HG03175 (cell line): ENCODE measurements at regions not wholly inside any gene's neighbourhood (a gene's known extent, or its start where the extent isn't known, plus 50 kb on each side); places are given as distances from the start of the nearest gene placed in this dataset.

ENCODE experiments used
- ATAC-seq: cut with Tn5 transposase; IDR thresholded peaks from one replicate; pipeline ENCODE4 v1.9.1; 2021; ENCODE audit warnings: mild to moderate bottlenecking, moderate library complexity; ENCODE audit not compliant: unreplicated experiment

DNA sequence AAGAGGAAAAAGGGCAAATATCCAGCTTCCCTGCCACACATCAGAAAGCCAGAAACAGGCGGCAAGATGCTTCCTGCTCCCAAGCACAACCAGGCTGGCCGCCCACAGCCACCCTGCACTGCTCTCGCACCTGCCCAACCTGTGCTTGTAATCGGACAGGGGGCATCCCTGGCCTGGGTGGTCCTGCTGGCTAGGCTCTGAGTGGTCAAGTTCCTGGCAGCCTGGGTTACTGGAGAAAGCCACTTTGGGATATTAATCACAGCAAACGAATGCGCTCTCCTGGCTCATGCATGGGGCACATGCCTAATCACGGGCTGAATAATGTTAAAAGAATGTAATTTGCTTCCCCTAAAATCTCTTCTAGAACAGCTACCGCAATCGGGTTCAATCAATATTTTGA is 442.4 kb downstream of the MCTP2 start:
- ATAC-seq: no peak

DNA sequence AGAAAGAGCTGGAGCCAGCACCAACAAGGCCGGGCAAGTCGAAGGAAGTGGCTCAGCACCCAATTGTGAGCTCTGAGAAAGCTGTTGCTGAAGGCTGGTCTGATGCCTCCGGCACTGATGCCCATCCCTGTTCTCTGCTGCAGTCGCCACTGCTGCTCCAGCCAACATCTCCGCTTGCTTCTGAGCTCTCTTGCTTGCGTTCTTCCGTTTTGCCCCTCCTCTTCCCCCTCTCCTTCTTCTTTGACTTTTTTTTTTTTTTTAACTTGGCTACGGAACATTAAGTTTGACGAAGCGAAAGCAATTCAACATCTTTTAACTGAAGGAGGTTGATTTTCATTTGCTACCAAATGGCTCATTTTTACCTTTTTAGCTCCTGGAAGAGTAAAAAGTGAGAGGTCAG is 442.9 kb downstream of the MCTP2 start:
- no peak for ATAC-seq

GRCh38 chr15:94677202-94677790 is 445.9 kb downstream of the MCTP2 start:
- ATAC-seq: no peak

GRCh38 chr15:94682171-94682570 is 450.8 kb downstream of the MCTP2 start:
- no peak for ATAC-seq

DNA sequence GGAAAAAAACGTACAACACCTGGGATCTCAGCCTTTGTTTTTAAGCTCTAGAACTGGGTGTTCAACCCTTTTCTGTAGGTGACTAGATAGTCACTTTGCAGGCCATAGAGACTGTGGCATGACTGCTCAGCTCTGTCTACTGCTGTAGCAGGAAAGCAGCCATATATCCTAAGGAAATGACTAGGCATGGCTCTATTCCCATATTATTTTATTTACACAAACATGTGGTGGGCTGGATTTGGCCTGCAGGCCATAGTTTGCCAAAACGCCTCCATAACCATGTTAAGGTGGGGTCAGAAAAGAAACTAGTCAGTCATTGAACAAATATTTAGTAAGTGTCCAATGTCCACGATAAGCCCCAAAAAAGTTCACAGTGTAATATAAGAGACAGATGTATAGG is 452.5 kb downstream of the MCTP2 start:
- no peak for ATAC-seq

DNA sequence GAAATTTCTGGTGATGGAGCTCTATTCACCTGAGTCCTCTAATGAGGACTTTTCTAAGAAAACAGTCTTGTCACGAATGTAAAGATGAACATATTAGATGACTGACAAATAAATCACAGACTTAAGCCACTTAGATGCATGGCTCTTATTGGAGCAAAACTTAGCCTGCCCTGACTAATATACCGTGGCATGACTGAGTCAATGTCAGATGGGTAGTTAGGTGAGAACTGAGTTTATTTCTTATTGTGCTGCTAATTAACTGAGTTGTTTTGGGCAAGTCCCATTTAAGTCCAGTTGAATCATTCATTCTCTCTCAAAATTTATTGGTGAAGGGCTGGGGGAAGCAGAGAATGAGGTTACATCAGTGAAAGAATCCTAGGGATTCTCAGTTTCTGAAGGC is 459.8 kb downstream of the MCTP2 start:
- no peak for ATAC-seq

DNA sequence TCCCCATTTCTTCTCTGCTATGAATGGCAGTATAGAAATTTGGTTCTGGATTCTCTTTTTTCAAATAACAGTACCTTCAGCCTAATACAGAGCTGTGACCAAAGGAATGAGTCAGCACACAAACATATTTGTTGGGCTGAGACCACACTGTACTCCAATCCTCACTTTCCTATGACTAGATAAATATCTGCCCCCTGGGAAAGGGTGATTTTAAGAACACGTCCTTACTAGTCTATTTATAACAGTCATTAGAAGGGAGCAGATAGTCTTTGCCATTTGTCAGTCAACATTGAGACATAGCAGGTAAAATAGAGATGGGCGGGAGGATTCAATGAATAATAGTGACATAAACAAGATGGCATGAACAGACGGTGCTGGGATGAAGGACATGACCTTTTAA is 461.3 kb downstream of the MCTP2 start:
- ATAC-seq: no peak

DNA sequence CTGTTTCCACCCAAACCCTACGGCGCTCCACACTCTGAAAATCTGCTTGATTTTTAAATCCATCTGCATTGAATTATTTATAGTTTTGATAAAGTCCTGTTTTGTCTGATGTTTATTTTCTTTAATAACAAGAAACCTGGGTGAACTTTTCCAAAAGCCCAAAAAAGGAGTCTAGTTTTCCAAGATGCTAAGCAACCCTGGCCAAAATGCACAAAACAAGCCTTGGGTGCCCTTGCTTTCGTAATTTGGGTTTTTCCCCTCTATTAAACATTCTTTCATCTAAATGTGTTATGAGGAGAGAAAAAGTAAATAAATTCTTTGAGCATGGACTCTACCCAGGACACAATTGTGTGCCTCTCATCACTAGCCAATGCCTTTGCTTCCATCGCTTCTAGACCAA is 468.9 kb downstream of the MCTP2 start:
- ATAC-seq: no peak

DNA sequence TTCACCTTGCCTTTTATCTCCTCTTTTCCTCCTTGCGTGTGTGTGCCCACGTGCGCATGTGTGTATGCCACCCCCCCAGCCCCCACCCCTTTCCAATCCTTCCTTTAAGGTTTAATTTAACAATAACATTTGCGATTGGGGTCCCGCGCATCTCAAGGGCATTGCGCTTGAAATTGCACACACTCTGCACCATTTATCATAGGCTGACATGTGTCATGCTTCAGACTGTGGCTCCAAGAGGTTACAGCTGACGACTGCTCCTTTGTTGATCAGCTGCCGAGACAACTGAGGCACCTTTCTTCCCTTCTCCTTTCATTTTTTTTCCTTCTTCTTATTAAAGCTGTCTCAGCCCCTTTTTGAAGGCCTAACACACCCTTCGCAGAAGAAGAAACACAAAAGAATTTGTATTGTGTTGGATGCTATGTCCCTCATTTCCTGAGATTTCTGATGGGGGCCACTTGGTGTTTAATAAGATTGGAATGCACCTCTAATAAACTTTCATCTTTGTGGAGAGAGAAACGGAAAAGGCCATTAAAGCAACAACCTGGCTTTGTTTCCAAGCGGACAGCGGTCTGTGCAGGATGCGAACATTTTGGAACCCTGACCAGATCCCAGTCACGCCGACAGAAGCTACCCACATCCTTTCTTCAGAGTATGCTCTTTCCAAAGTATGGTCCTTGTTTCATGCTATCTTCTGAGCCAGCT is 470.1 kb downstream of the MCTP2 start:
- no peak for ATAC-seq

GRCh38 chr15:94703596-94703995 is 472.2 kb downstream of the MCTP2 start:
- no peak for ATAC-seq

- ATAC-seq: no peak
Observed at GRCh38 chr15:94704421-94704820, 473.1 kb downstream of the MCTP2 start.

DNA sequence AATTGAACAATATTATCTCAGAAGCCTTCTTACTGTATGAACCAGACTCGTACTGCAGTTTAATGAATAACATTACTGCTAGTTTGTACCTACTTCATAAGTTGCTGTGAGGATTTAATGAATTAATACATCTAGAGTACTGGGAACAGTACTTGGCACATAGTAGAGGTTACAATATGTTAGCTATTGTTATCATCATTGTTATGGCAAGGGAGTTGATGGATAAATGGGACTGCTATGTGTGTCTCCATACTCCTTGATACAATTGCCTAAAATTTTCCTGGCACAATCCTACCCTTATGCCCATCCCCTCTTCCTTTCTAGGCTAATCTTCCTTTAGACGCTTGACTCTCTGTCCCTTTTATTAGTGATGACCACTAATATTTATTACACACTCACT is 473.6 kb downstream of the MCTP2 start:
- no peak for ATAC-seq

DNA sequence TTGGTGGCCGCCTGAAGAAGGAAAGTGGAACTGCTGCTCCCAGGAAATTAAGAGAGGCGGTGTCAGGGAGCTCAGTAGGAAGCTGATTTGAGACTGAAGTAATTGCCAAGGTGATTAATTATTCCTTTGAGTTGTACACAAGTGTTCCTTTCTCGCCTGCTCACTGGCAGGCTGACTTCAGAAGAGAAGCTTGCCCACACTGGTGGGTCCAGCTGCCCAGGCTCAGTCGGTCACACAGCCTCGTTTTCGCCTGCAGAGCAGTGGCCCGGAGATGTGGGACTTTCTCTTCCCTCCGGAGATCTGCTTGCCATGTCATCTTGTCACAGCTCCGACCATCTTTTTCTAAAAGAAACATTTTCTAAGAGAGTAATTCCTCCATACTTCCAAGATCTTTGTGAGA is 478.0 kb downstream of the MCTP2 start:
- ATAC-seq: no peak

- no peak for ATAC-seq
Observed at GRCh38 chr15:94722024-94722636, 490.8 kb downstream of the MCTP2 start.

DNA sequence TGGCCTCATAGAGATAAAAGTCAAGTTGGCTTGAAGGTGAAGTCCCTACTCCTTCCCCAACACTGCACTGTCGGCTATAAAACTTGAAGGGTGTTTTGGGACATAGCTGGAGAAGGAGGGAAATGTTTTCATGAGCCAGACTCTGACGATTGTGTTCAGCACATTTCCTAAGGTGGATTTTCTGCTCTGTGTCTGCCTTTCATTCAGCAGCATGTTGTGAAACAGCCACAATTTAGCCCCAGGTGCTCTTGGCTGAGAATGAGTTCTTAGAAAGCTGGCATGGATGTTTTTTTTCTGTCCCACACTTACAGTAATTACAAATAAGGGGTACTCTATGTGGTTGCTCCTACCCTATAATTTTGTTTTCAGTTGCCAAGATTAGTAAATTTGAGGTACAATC is 492.4 kb downstream of the MCTP2 start:
- no peak for ATAC-seq

DNA sequence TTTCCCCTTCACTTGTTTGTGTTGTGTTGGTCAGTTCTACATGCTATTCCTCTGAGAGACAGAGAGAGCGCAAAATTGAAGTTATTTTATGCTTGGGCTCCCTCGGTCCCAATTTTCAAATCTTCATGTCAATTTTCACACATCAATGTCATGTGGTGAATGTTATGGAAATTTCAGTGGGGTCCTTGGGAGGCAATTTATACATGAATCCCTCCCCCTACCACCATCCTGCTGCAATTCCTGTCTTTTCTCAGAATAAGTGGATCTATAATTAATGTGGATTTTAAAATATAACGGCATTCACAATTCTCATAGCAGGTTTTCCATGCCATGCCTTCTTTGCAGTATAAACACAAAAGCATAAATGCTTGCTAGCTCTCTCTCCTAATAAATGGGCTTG is 499.9 kb downstream of the MCTP2 start:
- no peak for ATAC-seq

- no peak for ATAC-seq
Observed at GRCh38 chr15:94734460-94734859, 503.1 kb downstream of the MCTP2 start.

DNA sequence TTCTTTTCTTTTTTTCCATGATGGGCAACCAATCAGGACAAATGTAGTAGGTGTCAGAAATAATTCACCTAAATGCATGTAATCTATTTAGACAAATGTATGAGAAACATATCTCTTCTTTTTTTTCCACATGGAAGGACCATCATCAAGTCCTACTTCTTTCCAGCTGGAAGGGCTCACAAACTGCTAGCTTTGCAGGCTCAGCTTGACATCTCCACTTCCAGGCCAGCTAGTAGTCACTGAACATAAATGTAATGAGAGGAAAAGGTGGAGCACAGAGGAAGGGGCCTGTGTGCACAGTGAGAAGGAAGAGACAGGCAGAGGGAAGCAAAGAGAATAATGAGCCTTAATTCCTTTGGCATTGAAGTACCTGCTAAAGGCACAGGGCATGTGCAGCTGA is 504.9 kb downstream of the MCTP2 start:
- ATAC-seq: no peak

DNA sequence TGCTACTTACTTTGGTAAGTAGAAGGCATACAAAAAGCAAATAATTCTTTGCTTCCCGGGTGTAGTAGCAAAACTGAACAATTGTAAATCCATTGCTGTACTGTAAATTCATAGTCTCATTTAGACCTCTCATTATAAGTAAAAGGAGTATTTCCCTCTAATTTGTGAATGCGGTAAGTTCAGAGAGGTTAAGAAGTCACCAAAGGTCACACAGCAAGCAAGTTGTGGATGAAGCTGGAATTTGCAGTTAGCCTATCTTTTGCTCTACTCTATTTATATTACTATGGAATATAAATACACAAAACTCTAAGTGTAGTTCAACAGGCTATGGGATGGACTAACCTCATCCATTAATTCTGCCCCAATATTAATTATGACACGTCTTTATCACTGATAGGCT is 508.3 kb downstream of the MCTP2 start:
- no peak for ATAC-seq

DNA sequence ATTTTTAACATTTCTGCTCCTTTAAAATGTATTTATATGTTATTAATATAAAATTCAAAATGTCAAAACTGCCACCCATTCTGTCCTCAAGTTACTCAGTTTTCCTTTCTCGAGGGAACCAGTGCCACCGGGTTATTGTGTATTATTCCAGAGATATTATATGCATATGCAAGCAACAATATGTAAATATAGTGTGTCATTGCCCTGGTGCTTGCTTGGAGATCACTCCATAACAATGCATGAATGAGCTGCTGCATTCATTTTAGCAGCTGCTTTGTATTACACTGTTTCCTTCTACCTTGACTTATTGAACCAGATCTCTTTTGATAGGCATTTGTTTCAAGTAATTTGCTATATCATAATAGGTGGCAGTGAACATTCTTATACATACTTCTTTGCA is 509.1 kb downstream of the MCTP2 start:
- ATAC-seq: no peak

DNA sequence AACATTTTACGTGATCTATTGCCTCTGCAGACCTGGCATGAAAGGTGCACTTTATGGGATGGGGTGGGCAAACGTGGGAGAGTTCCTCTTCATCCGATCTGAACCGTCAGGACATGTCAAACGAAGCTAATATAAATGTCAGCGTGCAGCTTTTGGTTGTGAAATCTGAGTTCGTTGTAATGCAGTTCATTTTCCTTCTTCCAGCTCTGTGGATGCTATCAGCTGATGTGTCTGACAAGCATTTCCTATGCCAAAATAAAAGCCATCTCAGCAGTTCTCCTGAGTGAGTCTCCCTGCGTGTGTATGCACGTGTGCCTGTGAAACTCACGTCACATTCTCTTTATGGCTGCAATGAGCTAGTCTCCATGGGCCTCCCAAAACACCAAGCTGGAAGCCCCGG is 512.3 kb downstream of the MCTP2 start:
- ATAC-seq: no peak

DNA sequence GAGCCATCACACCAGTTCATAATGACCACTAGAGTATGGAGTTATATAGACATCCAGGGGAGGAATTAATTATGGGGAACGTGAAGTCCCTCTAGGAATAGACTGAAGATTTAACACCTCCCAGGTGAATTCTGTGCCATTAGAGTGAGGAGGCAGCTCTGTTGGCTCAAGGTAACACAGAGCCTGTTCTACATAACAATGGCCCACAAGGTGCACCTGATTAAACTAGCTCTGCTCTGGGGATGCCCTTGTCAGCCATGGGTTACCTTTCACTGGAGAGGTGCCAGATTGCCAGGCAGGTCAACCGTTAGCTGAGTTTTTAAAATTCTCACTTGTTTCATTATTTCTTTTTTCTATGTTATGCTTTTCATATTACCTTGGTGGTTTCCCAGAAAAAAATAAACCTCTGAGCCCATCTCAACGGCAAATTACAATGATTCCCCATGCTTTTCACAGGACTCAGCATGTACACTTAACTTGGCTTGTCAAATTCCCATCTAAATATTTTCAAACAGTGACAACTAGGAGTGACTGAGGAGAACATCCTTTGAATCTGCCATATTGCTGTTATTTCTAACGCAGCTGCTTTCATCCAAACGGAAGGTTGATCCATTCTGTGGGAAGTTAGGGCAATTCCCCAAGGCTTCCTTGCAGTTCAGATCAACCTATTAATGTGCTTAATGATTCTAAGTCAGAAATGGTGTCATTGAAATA is 512.9 kb downstream of the MCTP2 start:
- ATAC-seq: no peak
